B cell (primary cell): ENCODE measurements at regions not wholly inside any gene's neighbourhood (a gene's known extent, or its start where the extent isn't known, plus 50 kb on each side); places are given as distances from the start of the nearest gene placed in this dataset.

Source experiments
- ATAC-seq: fragments of 200-7000 bp; cut with Tn5 transposase; one replicate; pipeline ENCODE4 v1.10.0; 2021; ENCODE audit warnings: low read depth, mild to moderate bottlenecking, moderate number of reproducible peaks, moderate library complexity
- CTCF ChIA-PET: fragments of 350-600 bp; sonication (Branson Sonifier 250); formaldehyde crosslinking; loops from one replicate; lab custom pipeline; 2021; ENCODE audit warnings: antibody characterized with exemption, inconsistent platforms; lab: Charles Lee
- POLR2A ChIA-PET: fragments of 350-600 bp; sonication (Branson Sonifier 250); formaldehyde crosslinking; loops from one replicate; lab custom pipeline; 2021; ENCODE audit warnings: antibody characterized with exemption; lab: Charles Lee
- DNase-seq: peaks from one replicate; pipeline ENCODE4 v3.0.0; 2013
- H2AFZ ChIP-seq: 2 replicates; pipeline ENCODE4 v1.6.1; 2012; ENCODE audit warnings: mild to moderate bottlenecking, low read depth, low read length; ENCODE audit not compliant: insufficient read depth, poor library complexity, severe bottlenecking
- H3K27ac ChIP-seq, 2 donors: 1 replicate in 1 of 2; 2 replicates in 1 of 2; pipeline ENCODE4 v1.5.1; 2012 to 2013; ENCODE audit warnings: low read length in 2 of 2, mild to moderate bottlenecking in 2 of 2, moderate library complexity in 1 of 2
- H3K27me3 ChIP-seq, 4 experiments: fragments of 200-600 bp in 1 of 4; sonication (generic) in 1 of 4; replicated peaks in 1 of 4; 1 replicate in 2 of 4; 2 replicates in 2 of 4; pipeline versions ENCODE4 v1.6.1 to v1.7.0; 2013 to 2016; ENCODE audit warnings: low read length in 3 of 4, mild to moderate bottlenecking in 2 of 4, mixed read lengths in 1 of 4, moderate library complexity in 1 of 4; ENCODE audit not compliant: insufficient read depth in 4 of 4, control insufficient read depth in 3 of 4; ENCODE audit errors: control extremely low read depth in 1 of 4
- H3K36me3 ChIP-seq, 2 experiments: replicated peaks in 1 of 2; 1 replicate in 1 of 2; 2 replicates in 1 of 2; pipeline versions ENCODE4 v1.6.1 to v1.7.1; 2013; ENCODE audit warnings: low read length in 1 of 2; ENCODE audit not compliant: insufficient read depth in 2 of 2, control insufficient read depth in 1 of 2; ENCODE audit errors: control extremely low read depth in 1 of 2, extremely low read depth in 1 of 2
- H3K4me1 ChIP-seq, 2 donors: fragments of 200-600 bp in 1 of 2; sonication (generic) in 1 of 2; 1 replicate in 1 of 2; 2 replicates in 1 of 2; pipeline versions ENCODE4 v1.5.1 to v1.6.1; 2013 to 2017; ENCODE audit warnings: low read length in 2 of 2; ENCODE audit not compliant: control insufficient read depth in 2 of 2, insufficient read depth in 2 of 2
- H3K4me2 ChIP-seq: replicated peaks from 2 replicates; pipeline ENCODE3; 2012; ENCODE audit warnings: mild to moderate bottlenecking, low read depth, low read length; ENCODE audit not compliant: poor library complexity, severe bottlenecking
- H3K4me3 ChIP-seq, 5 experiments: fragments of 200-600 bp in 1 of 5; sonication (generic) in 1 of 5; 1 replicate in 3 of 5; 2 replicates in 2 of 5; pipeline versions ENCODE4 v1.5.1 to v1.7.0; 2011 to 2016; ENCODE audit warnings: low read length in 4 of 5, mild to moderate bottlenecking in 4 of 5, low read depth in 2 of 5, control low read depth in 1 of 5, moderate library complexity in 1 of 5; ENCODE audit not compliant: insufficient read depth in 1 of 5; ENCODE audit errors: control extremely low read depth in 1 of 5, extremely low read depth in 1 of 5
- H3K79me2 ChIP-seq: fragments of 200-600 bp; sonication (generic); one replicate; pipeline ENCODE4 v1.6.0; 2016; ENCODE audit warnings: low read length; ENCODE audit not compliant: control insufficient read depth, insufficient read depth
- H3K9ac ChIP-seq: fragments of 200-600 bp; sonication (generic); 2 replicates; pipeline ENCODE4 v1.6.1; 2017; ENCODE audit warnings: mild to moderate bottlenecking, low read length, moderate library complexity
- H3K9me3 ChIP-seq, 3 donors: one replicate each; pipeline versions ENCODE4 v1.6.1 to v1.7.1; 2013; ENCODE audit warnings: low read length in 2 of 3; ENCODE audit not compliant: control insufficient read depth in 2 of 3, insufficient read depth in 1 of 3; ENCODE audit errors: control extremely low read depth in 1 of 3
- H4K20me1 ChIP-seq: 2 replicates; pipeline ENCODE4 v1.6.0; 2012; ENCODE audit warnings: mild to moderate bottlenecking, low read length; ENCODE audit not compliant: insufficient read depth, control insufficient read depth, poor library complexity, severe bottlenecking
- H3K27ac Mint-ChIP-seq: one replicate; pipeline ENCODE4 v1.8.0; 2021; ENCODE audit warnings: mixed read lengths
- H3K27me3 Mint-ChIP-seq: one replicate; pipeline ENCODE4 v1.8.0; 2021; ENCODE audit warnings: mixed read lengths
- H3K4me1 Mint-ChIP-seq: one replicate; pipeline ENCODE4 v1.8.0; 2021; ENCODE audit warnings: mixed read lengths
- H3K4me3 Mint-ChIP-seq: one replicate; pipeline ENCODE4 v1.8.0; 2021; ENCODE audit warnings: mixed read lengths
- H3K9me3 Mint-ChIP-seq: one replicate; pipeline ENCODE4 v1.8.0; 2022; ENCODE audit warnings: mixed read lengths; ENCODE audit not compliant: insufficient read depth
- EZH2 ChIP-seq: IDR thresholded peaks from 2 replicates; pipeline ENCODE4 v1.6.1; 2012; ENCODE audit warnings: borderline replicate concordance, low read depth, mild to moderate bottlenecking, moderate library complexity, low read length; ENCODE audit not compliant: insufficient read depth, poor library complexity, severe bottlenecking
- WGBS: methylation state at CpG from one replicate; pipeline ENCODE4 v1.1.5; 2013; ENCODE audit warnings: missing lambda C conversion rate; ENCODE audit not compliant: insufficient coverage; 5-methylcytosine and 5-hydroxymethylcytosine counted together
- intact Hi-C: fragments of 100-400 bp; cut with micrococcal nuclease; formaldehyde crosslinking; loops from one replicate; pipeline ENCODE4 v1.10.0; 2022
- TF ChIP-seq, protein P1 (sequence below): fragments of 200-600 bp; IDR thresholded peaks from one replicate; pipeline ENCODE4 v1.8.0; 2022; ENCODE audit warnings: antibody characterized with exemption, mild to moderate bottlenecking

DNA sequence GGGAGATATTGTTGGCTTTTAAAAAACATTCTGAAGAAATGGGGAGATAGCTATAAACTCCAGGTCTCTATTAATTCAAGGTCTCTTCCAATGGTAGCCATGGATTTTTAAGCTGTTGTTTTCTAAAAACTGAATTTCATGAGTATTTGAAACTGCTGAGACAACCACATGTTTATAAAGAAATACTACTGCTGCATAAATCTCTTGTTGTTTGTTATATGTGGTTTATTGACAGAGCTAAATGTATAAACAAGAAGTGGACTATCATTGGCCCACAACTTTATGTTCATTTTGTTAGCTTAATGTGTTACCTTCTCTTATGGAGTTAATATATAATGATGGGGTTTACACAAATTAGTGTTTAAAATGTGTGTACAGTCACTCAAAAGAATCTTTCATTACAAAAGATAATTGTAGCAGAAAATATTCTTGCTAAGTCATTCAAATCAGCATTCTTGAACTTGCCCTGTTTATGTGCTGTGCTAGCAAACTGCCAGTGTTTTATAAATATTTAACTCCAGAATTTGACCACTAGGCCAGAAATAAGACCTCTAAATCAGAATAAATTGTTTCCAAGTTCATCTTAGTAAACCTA lies 242.1 kb downstream of the TMX3 start:
- Histone ChIP-seq H3K4me2 (no peak overlapping the region), H3K4me3 (no peak overlapping the region), H3K36me3 (no peaks in the 10 kb centered on the region), H3K9me3 (no peaks in the 10 kb centered on the region), H4K20me1 (no peaks in the 10 kb centered on the region), H3K27ac (no peak overlapping the region), H3K4me1 (no peaks in the 10 kb centered on the region), H2AFZ (no peak overlapping the region), H3K79me2 (no peaks in the 10 kb centered on the region), H3K27me3 (no peaks in the 10 kb centered on the region), H3K9ac (no peak overlapping the region)
- TF ChIP-seq, protein P1, sequence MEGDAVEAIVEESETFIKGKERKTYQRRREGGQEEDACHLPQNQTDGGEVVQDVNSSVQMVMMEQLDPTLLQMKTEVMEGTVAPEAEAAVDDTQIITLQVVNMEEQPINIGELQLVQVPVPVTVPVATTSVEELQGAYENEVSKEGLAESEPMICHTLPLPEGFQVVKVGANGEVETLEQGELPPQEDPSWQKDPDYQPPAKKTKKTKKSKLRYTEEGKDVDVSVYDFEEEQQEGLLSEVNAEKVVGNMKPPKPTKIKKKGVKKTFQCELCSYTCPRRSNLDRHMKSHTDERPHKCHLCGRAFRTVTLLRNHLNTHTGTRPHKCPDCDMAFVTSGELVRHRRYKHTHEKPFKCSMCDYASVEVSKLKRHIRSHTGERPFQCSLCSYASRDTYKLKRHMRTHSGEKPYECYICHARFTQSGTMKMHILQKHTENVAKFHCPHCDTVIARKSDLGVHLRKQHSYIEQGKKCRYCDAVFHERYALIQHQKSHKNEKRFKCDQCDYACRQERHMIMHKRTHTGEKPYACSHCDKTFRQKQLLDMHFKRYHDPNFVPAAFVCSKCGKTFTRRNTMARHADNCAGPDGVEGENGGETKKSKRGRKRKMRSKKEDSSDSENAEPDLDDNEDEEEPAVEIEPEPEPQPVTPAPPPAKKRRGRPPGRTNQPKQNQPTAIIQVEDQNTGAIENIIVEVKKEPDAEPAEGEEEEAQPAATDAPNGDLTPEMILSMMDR: no peak
- TF ChIP-seq EZH2: no peak
- ChIA-PET CTCF (no interaction called here), POLR2A (no interaction called here)
- Mint-ChIP-seq H3K27me3 (no peaks in the 10 kb centered on the region), H3K4me3 (no peak overlapping the region), H3K9me3 (no peaks in the 10 kb centered on the region), H3K27ac (no peak overlapping the region), H3K4me1 (no peaks in the 10 kb centered on the region)
- ATAC-seq (no peak), DNase-seq (no peak)
- intact Hi-C loops: no loop called here

DNA sequence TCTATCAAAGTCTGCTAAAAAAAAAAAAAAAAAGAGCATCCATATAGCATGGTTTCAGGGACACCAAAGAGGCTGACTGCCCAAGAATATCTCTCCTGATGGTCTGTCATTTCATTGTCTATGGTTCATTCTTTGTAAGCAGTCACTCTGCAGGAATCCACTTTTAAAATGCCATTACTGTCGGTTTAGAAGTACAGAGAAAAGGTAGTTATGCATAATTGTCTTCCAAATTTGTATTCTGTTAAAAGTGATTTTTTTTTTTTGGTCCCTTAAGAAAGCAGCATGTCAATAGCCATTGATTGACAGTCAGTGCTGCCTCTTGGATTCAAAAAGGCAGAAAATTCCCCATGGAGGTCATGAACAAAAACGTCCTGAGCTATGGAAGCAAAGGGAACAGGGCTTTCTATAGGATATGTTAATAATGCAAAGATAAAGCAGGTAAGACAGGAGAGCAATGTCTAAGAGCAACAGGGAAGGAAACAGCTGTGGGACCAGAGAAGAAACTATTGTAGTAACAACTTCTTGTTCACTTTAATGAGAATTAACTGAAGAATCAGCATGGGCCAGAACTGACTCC lies 245.8 kb downstream of the TMX3 start:
- Mint-ChIP-seq H3K4me1 (no peaks in the 10 kb centered on the region), H3K4me3 (no peak overlapping the region), H3K27me3 (no peaks in the 10 kb centered on the region), H3K27ac (no peak overlapping the region), H3K9me3 (no peaks in the 10 kb centered on the region)
- no peak overlapping the region for H3K4me3 ChIP-seq
- H3K9me3 ChIP-seq: no peaks in the 10 kb centered on the region
- no peaks in the 10 kb centered on the region for H4K20me1 ChIP-seq
- no peak overlapping the region for H3K9ac ChIP-seq
- H3K4me2 ChIP-seq: no peak overlapping the region
- no peaks in the 10 kb centered on the region for H3K4me1 ChIP-seq
- H3K27me3 ChIP-seq: no peaks in the 10 kb centered on the region
- H3K36me3 ChIP-seq: no peaks in the 10 kb centered on the region
- no peak for TF ChIP-seq EZH2
- TF ChIP-seq, protein P1: no peak
- no peak overlapping the region for H2AFZ ChIP-seq
- 31% methylated on average over 2 of the region's 2 CpGs for WGBS
- DNase-seq (no peak), ATAC-seq (no peak)
- no peaks in the 10 kb centered on the region for H3K79me2 ChIP-seq
- H3K27ac ChIP-seq: no peak overlapping the region
- intact Hi-C loops: no loop called here
- POLR2A ChIA-PET: no interaction called here
- CTCF ChIA-PET: no interaction called here
